ENCODE measurements at regions not wholly inside any gene's neighbourhood (a gene's known extent, or its start where the extent isn't known, plus 50 kb on each side); places are given as distances from the start of the nearest gene placed in this dataset.

DNA sequence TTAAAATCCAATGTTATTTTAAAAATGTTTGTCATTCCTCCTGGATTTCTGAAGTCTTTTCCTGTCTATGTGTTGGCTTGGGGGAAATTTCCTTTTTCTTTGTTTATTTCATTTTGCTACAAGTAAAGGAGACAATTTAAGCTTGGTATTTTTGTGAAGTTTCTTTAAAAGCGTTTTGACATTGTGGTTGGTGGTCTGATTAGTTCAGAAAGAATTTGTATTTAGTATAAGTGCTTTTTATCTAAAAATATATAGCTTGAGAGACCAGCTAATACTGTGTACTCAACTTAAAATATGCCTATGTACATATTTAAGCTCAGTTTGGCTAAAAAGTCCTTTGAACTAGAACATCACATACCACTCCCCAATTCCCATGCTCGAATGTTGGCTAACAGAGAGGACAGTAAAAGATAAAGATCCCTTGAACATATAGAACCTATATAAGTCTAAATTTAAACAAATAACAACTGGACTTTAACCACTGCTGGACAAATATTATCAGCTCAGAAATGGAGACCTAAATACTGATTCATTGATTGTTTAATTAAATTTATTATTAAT lies 237.6 kb downstream of the TLE4 start:
- Histone ChIP-seq H3K4me1 (peaks cover 0 to 7% (median 3%) of the 10 kb centered on the region in 4 donors), H3K36me3 (no peaks in the 10 kb centered on the region), H3K9me3 (no peaks in the 10 kb centered on the region), H3K27ac (replicated peaks in 1 of 4) (no peak overlapping the region), H3K27me3 (no peaks in the 10 kb centered on the region), H3K4me3 (no peak overlapping the region)
- intact Hi-C loops (cut with DNase I) = no loop called here
- DNase-seq (ENCODE audit: extremely low spot score) = no peak
- no peak for TF ChIP-seq EP300 (IDR thresholded peaks at IDR 0.05)
- no peak for TF ChIP-seq POLR2AphosphoS5 (IDR thresholded peaks at IDR 0.05)
- no peak for TF ChIP-seq POLR2A (IDR thresholded peaks at IDR 0.05; ENCODE audit: low read depth)
- TF ChIP-seq, protein P1, sequence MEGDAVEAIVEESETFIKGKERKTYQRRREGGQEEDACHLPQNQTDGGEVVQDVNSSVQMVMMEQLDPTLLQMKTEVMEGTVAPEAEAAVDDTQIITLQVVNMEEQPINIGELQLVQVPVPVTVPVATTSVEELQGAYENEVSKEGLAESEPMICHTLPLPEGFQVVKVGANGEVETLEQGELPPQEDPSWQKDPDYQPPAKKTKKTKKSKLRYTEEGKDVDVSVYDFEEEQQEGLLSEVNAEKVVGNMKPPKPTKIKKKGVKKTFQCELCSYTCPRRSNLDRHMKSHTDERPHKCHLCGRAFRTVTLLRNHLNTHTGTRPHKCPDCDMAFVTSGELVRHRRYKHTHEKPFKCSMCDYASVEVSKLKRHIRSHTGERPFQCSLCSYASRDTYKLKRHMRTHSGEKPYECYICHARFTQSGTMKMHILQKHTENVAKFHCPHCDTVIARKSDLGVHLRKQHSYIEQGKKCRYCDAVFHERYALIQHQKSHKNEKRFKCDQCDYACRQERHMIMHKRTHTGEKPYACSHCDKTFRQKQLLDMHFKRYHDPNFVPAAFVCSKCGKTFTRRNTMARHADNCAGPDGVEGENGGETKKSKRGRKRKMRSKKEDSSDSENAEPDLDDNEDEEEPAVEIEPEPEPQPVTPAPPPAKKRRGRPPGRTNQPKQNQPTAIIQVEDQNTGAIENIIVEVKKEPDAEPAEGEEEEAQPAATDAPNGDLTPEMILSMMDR (IDR thresholded peaks at IDR 0.05) = no peak
- 86% methylated on average over 2 of the region's 2 CpGs for WGBS

DNA sequence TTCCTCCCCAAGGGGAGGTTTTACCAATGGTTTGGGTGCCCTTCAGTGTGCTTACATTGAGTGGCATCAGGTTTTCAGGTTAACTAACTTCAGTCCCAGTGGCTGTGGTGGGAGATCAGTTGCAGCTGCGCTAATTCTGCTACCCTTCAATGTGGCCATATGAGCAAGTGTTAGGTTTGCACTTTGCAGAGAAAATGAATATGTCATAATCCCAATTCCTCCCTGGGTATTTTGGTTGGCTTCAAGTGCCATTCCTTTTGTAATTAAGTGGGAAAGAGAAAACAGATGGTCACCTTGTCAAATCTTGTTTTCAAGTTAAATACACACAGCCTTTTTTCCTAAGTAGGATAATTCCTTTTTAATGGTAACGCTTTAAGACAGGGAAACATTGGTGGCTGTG lies 236.2 kb downstream of the TLE4 start:
- 66% methylated on average over 2 of the region's 2 CpGs for WGBS
- intact Hi-C loops (cut with DNase I) = no loop called here

DNA sequence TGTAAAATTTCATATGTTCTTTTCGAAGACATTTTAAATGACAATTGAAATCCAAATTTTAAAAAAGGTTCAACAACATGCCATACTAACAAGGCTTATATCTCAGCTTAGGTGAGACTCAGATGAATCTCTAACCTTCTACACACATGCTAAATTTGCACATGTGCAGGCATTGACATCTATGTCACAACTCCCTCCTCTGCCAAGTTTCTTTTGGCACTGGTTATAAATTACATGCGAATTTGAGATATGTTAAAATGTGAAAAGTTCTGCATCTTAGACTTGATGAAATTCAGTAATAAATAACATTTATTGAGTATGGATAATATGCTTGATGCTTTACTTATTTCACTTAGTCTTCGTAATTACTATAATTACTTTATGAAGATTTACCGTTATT lies 234.3 kb downstream of the TLE4 start:
- WGBS = 93% methylated on average over 4 of the region's 4 CpGs
- TF ChIP-seq, protein P1 (IDR thresholded peaks at IDR 0.05) = no peak
- TF ChIP-seq POLR2A (IDR thresholded peaks at IDR 0.05; ENCODE audit: low read depth) (no peak), POLR2AphosphoS5 (IDR thresholded peaks at IDR 0.05) (no peak), EP300 (IDR thresholded peaks at IDR 0.05) (no peak)
- intact Hi-C loops (cut with DNase I) = no loop called here

More for the DNA sequence above, 236.2 kb downstream of the TLE4 start:
- H3K27me3 ChIP-seq = no peaks in the 10 kb centered on the region
- H3K36me3 ChIP-seq = no peaks in the 10 kb centered on the region
- H3K4me3 ChIP-seq = no peak overlapping the region
- no peaks in the 10 kb centered on the region for H3K9me3 ChIP-seq
- DNase-seq (ENCODE audit: extremely low spot score) = no peak
- peaks cover 0 to 7% (median 3%) of the 10 kb centered on the region in 4 donors for H3K4me1 ChIP-seq
- H3K27ac ChIP-seq (replicated peaks in 1 of 4) = no peak overlapping the region
- TF ChIP-seq POLR2AphosphoS5 (IDR thresholded peaks at IDR 0.05) = no peak
- TF ChIP-seq, protein P1 (IDR thresholded peaks at IDR 0.05) = no peak
- TF ChIP-seq POLR2A (IDR thresholded peaks at IDR 0.05; ENCODE audit: low read depth) = no peak
- TF ChIP-seq EP300 (IDR thresholded peaks at IDR 0.05) = no peak

DNA sequence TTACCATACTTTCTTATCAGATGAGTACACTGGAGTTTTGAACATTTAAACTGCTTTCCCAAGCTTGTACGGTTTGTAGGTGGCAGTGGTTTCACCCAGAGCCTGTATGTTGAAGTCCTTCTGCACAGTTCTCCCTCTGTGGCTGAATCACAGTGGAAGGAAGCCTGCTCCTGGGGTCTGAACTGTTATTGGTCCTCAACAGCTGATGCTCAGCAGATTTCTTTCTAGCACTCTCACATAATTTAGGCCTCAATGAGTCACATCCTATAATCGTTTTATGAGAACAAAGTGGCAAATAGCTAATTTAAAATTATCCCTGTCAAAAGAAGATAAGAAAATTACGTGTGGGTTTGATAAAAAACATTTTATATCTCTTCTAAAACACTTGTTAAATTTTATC lies 229.7 kb downstream of the TLE4 start:
- Histone ChIP-seq H3K4me3 (no peak overlapping the region), H3K9me3 (no peaks in the 10 kb centered on the region), H3K36me3 (no peaks in the 10 kb centered on the region), H3K4me1 (peaks cover 6 to 21% (median 16%) of the 10 kb centered on the region in 4 donors), H3K27me3 (no peaks in the 10 kb centered on the region), H3K27ac (replicated peaks in 1 of 4) (no peak overlapping the region)
- TF ChIP-seq, protein P1 (IDR thresholded peaks at IDR 0.05) = no peak
- TF ChIP-seq EP300 (IDR thresholded peaks at IDR 0.05) (no peak), POLR2A (IDR thresholded peaks at IDR 0.05; ENCODE audit: low read depth) (no peak), POLR2AphosphoS5 (IDR thresholded peaks at IDR 0.05) (no peak)
- WGBS = 76% methylated on average over 3 of the region's 3 CpGs
- intact Hi-C loops (cut with DNase I) = no loop called here
- DNase-seq (ENCODE audit: extremely low spot score) = peak; percentile 62

More for the DNA sequence above, 234.3 kb downstream of the TLE4 start:
- Histone ChIP-seq H3K4me1 (peaks cover 0 to 6% (median 0%) of the 10 kb centered on the region in 4 donors), H3K9me3 (no peaks in the 10 kb centered on the region), H3K4me3 (no peak overlapping the region), H3K27me3 (no peaks in the 10 kb centered on the region), H3K36me3 (no peaks in the 10 kb centered on the region), H3K27ac (replicated peaks in 1 of 4) (no peak overlapping the region)
- no peak for DNase-seq (ENCODE audit: extremely low spot score)

DNA sequence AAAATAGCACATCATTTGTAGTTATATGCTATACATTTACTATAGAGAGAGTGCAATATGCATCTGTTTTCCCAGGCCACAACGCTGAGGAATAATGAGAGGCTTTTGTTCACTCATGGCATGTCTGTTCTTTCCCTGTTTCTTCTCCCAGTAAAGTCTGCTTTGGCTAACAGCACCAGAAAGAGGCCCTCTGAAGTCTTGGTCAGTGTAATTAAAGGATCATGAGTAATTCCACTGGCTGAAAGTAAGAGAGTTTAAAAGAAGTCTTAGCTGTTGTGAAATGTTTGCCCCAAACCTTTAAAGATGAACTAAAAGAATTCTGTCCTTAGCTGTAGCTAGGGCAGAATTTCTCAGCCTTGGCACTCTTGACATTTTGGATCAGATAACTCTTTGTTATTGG lies 228.8 kb downstream of the TLE4 start:
- Histone ChIP-seq H3K27ac (replicated peaks in 1 of 4) (no peak overlapping the region), H3K4me1 (peaks cover 6 to 21% (median 16%) of the 10 kb centered on the region in 4 donors), H3K36me3 (no peaks in the 10 kb centered on the region), H3K27me3 (no peaks in the 10 kb centered on the region), H3K9me3 (no peaks in the 10 kb centered on the region), H3K4me3 (no peak overlapping the region)
- DNase-seq (ENCODE audit: extremely low spot score) = peak; percentile 45
- WGBS = 57% methylated on average over 1 of the region's 1 CpG
- intact Hi-C loops (cut with DNase I) = no loop called here
- TF ChIP-seq POLR2A (IDR thresholded peaks at IDR 0.05; ENCODE audit: low read depth) = no peak
- no peak for TF ChIP-seq EP300 (IDR thresholded peaks at IDR 0.05)
- TF ChIP-seq POLR2AphosphoS5 (IDR thresholded peaks at IDR 0.05) = no peak
- TF ChIP-seq, protein P1 (IDR thresholded peaks at IDR 0.05) = no peak
